HepG2 (cell line): ENCODE measurements at regions not wholly inside any gene's neighbourhood (a gene's known extent, or its start where the extent isn't known, plus 50 kb on each side); places are given as distances from the start of the nearest gene placed in this dataset.

ENCODE experiments used
- ATAC-seq: fragments of 200-7000 bp; cut with Tn5 transposase; 3 replicates; pipeline ENCODE4 v1.9.1; 2020; ENCODE audit warnings: mild to moderate bottlenecking, moderate library complexity
- BruUV-seq: library from RNA; stranded (reverse); fragments of 400-500 nt; replicated peaks from 2 replicates; lab custom pipeline; 2021; lab: Mats Ljungman, UMichigan
- CTCF ChIA-PET: fragments of 300-600 bp; formaldehyde crosslinking; extraction: SDS; loops from one replicate; lab custom pipeline; 2021; ENCODE audit warnings: low total read pairs, inconsistent platforms, low intra/inter-chr PET ratio; lab: Yijun Ruan, JAX
- POLR2A ChIA-PET: fragments of 350-600 bp; sonication (Branson Sonifier 250); formaldehyde crosslinking; loops from one replicate; lab custom pipeline; 2020; ENCODE audit warnings: antibody characterized with exemption, inconsistent platforms; lab: Yijun Ruan, JAX
- DNase-seq: peaks from one replicate; pipeline ENCODE4 v3.0.0-alpha.2; 2015; ENCODE audit warnings: low spot score
- FAIRE-seq: peaks from 3 replicates; lab custom pipeline; 2011; peaks lifted over from hg19 to GRCh38; lab: Jason Lieb, UNC
- H2AFZ ChIP-seq: one replicate; pipeline ENCODE4 v1.6.1; 2011; ENCODE audit warnings: low read length, inconsistent platforms
- H3K27ac ChIP-seq: fragments of 300-600 bp; 3 replicates; pipeline ENCODE4 v1.8.0; 2011; ENCODE audit warnings: mixed run types, mild to moderate bottlenecking, mixed read lengths, low read length, inconsistent platforms; ENCODE audit not compliant: insufficient read depth; ENCODE audit errors: extremely low read length
- H3K27me3 ChIP-seq, 2 experiments: fragments of 200-600 bp in 1 of 2; 2 replicates in 1 of 2; 3 replicates in 1 of 2; pipeline versions ENCODE4 v1.6.0 to v1.8.0; 2011; ENCODE audit warnings: low read length in 2 of 2, mild to moderate bottlenecking in 2 of 2, moderate library complexity in 2 of 2, inconsistent platforms in 1 of 2; ENCODE audit not compliant: insufficient read depth in 2 of 2, control insufficient read depth in 1 of 2
- H3K36me3 ChIP-seq, 2 experiments: fragments of 200-600 bp in 1 of 2; replicated peaks in 1 of 2; 2 replicates in 1 of 2; 3 replicates in 1 of 2; pipeline versions ENCODE4 v1.5.1 to v1.8.0; 2011; ENCODE audit warnings: low read length in 2 of 2, inconsistent platforms in 1 of 2; ENCODE audit not compliant: insufficient read depth in 2 of 2, control insufficient read depth in 1 of 2
- H3K4me1 ChIP-seq: 2 replicates; pipeline ENCODE4 v1.5.1; 2012; ENCODE audit warnings: low read length, inconsistent platforms; ENCODE audit not compliant: insufficient read depth
- H3K4me2 ChIP-seq: 2 replicates; pipeline ENCODE4 v1.6.0; 2011; ENCODE audit warnings: low read depth, low read length, inconsistent platforms
- H3K4me3 ChIP-seq, 3 experiments: fragments of 200-600 bp in 1 of 3; sonication (generic), shearing (Covaris generic) in 1 of 3; replicated peaks in 1 of 3; 2 replicates each; pipeline ENCODE4 v1.5.1; 2011 to 2016; ENCODE audit warnings: low read length in 3 of 3, inconsistent platforms in 2 of 3, low read depth in 2 of 3, mild to moderate bottlenecking in 2 of 3, control low read depth in 1 of 3, mixed read lengths in 1 of 3; ENCODE audit not compliant: insufficient read depth in 1 of 3
- H3K79me2 ChIP-seq: one replicate; pipeline ENCODE4 v1.6.1; 2011; ENCODE audit warnings: low read length, inconsistent platforms; ENCODE audit not compliant: insufficient read depth
- H3K9ac ChIP-seq: 2 replicates; pipeline ENCODE4 v1.6.0; 2011; ENCODE audit warnings: mild to moderate bottlenecking, low read depth, low read length, inconsistent platforms; ENCODE audit not compliant: insufficient read depth
- H3K9me3 ChIP-seq: 2 replicates; pipeline ENCODE4 v1.5.1; 2012; ENCODE audit warnings: mild to moderate bottlenecking, low read length
- H4K20me1 ChIP-seq: 2 replicates; pipeline ENCODE4 v1.6.0; 2011; ENCODE audit warnings: inconsistent platforms, mild to moderate bottlenecking, low read length, moderate library complexity; ENCODE audit not compliant: insufficient read depth
- KLF9 ChIP-seq: IDR thresholded peaks from 2 replicates; pipeline ENCODE4 v1.6.1; 2016; ENCODE audit warnings: low read depth
- MYC ChIP-seq: sonication (generic); formaldehyde crosslinking; IDR thresholded peaks from 2 replicates; pipeline ENCODE4 v1.9.0; 2021; ENCODE audit warnings: missing genetic modification reagents, borderline replicate concordance
- RBFOX2 ChIP-seq: fragments of 200-400 bp; formaldehyde crosslinking; IDR thresholded peaks from 2 replicates; pipeline ENCODE4 v1.6.1; 2017; ENCODE audit warnings: low read depth, mild to moderate bottlenecking, low read length
- SNAI1 ChIP-seq: sonication (generic); formaldehyde crosslinking; IDR thresholded peaks from 2 replicates; pipeline ENCODE4 v1.5.0; 2020; ENCODE audit warnings: mild to moderate bottlenecking, missing genetic modification reagents, borderline replicate concordance
- ZBTB3 ChIP-seq: sonication (generic); formaldehyde crosslinking; IDR thresholded peaks from 2 replicates; pipeline ENCODE4 v1.4.0; 2020; ENCODE audit warnings: low read depth, mild to moderate bottlenecking, moderate library complexity, missing genetic modification reagents, borderline replicate concordance
- ZC3H4 ChIP-seq: sonication (generic); formaldehyde crosslinking; IDR thresholded peaks from 2 replicates; pipeline ENCODE4 v1.4.0; 2020; ENCODE audit warnings: missing genetic modification reagents, borderline replicate concordance
- ZNF101 ChIP-seq: sonication (generic); formaldehyde crosslinking; IDR thresholded peaks from 2 replicates; pipeline ENCODE4 v1.4.0; 2020; ENCODE audit warnings: mild to moderate bottlenecking, low read depth, missing genetic modification reagents, borderline replicate concordance
- ZNF572 ChIP-seq: sonication (generic); formaldehyde crosslinking; IDR thresholded peaks from 2 replicates; pipeline ENCODE4 v1.5.1; 2020; ENCODE audit warnings: mild to moderate bottlenecking, missing genetic modification reagents
- ZNF790 ChIP-seq: sonication (generic); formaldehyde crosslinking; IDR thresholded peaks from 2 replicates; pipeline ENCODE4 v1.8.0; 2022; ENCODE audit warnings: missing genetic modification reagents, mild to moderate bottlenecking, borderline replicate concordance
- ZNF83 ChIP-seq: sonication (generic); formaldehyde crosslinking; IDR thresholded peaks from 2 replicates; pipeline ENCODE4 v1.4.0; 2020; ENCODE audit warnings: missing genetic modification reagents, mild to moderate bottlenecking, borderline replicate concordance
- WGBS: methylation state at CpG from one replicate; pipeline ENCODE4 v1.1.6; 2017; ENCODE audit warnings: low lambda C conversion rate; 5-methylcytosine and 5-hydroxymethylcytosine counted together
- in situ Hi-C: cut with HindIII; loops from 2 replicates; pipeline ENCODE4 v1.10.0; 2017; ENCODE audit warnings: low pct_unique_long_range_greater_than_20kb; ENCODE audit not compliant: extremely low pct_ligation_motif_present
- intact Hi-C: fragments of 100-400 bp; cut with micrococcal nuclease; formaldehyde crosslinking; loops from one replicate; pipeline ENCODE4 v1.10.0; 2022; ENCODE audit not compliant: unreplicated experiment
- TF ChIP-seq, protein P1 (sequence below): sonication (generic); formaldehyde crosslinking; IDR thresholded peaks from 2 replicates; pipeline ENCODE4 v1.4.0; 2020; ENCODE audit warnings: low read depth, mild to moderate bottlenecking, missing genetic modification reagents
- TF ChIP-seq, protein P2 (sequence below): sonication (generic); formaldehyde crosslinking; IDR thresholded peaks from 2 replicates; pipeline ENCODE4 v1.8.1; 2022; ENCODE audit warnings: low read depth, mild to moderate bottlenecking, missing genetic modification reagents
- TF ChIP-seq, protein P3 (sequence below): sonication (generic); formaldehyde crosslinking; IDR thresholded peaks from 2 replicates; pipeline ENCODE4 v1.5.0; 2020; ENCODE audit warnings: missing genetic modification reagents, mild to moderate bottlenecking, borderline replicate concordance

DNA sequence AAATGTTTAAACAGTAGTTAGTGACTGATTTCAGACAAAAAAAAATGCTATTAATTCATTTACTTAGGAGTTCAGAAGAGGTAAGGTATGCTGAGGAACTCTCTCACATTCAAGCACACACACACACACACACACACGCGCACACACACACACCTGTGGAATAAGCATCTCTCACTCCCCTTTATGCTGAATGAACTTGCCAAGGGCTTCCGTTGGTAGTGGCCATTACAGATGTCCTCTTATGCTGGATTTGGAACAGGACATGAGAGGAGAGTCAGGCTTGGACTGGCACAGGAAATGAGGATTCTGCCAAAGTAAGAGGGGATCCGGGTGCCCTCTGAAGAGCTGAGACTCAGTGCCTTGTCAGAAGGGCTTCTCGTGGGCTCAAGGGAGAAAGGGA, 463.4 kb upstream of the MIR17HG start:
- POLR2A ChIA-PET: no interaction called here
- no peaks in the 10 kb centered on the region for H4K20me1 ChIP-seq
- CTCF ChIA-PET: no interaction called here
- no peaks in the 10 kb centered on the region for H3K4me1 ChIP-seq
- in situ Hi-C loops: no loop called here
- TF ChIP-seq, protein P1, sequence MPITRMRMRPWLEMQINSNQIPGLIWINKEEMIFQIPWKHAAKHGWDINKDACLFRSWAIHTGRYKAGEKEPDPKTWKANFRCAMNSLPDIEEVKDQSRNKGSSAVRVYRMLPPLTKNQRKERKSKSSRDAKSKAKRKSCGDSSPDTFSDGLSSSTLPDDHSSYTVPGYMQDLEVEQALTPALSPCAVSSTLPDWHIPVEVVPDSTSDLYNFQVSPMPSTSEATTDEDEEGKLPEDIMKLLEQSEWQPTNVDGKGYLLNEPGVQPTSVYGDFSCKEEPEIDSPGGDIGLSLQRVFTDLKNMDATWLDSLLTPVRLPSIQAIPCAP (CRISPR knock-in tag): no peak
- TF ChIP-seq ZBTB3 (CRISPR knock-in tag) (no peak), ZNF101 (CRISPR knock-in tag) (no peak), RBFOX2 (no peak), ZNF572 (no peak), SNAI1 (CRISPR knock-in tag) (no peak), ZNF83 (CRISPR knock-in tag) (no peak), MYC (CRISPR knock-in tag) (no peak), KLF9 (no peak), ZC3H4 (no peak), ZNF790 (CRISPR knock-in tag) (no peak)
- TF ChIP-seq, protein P2, sequence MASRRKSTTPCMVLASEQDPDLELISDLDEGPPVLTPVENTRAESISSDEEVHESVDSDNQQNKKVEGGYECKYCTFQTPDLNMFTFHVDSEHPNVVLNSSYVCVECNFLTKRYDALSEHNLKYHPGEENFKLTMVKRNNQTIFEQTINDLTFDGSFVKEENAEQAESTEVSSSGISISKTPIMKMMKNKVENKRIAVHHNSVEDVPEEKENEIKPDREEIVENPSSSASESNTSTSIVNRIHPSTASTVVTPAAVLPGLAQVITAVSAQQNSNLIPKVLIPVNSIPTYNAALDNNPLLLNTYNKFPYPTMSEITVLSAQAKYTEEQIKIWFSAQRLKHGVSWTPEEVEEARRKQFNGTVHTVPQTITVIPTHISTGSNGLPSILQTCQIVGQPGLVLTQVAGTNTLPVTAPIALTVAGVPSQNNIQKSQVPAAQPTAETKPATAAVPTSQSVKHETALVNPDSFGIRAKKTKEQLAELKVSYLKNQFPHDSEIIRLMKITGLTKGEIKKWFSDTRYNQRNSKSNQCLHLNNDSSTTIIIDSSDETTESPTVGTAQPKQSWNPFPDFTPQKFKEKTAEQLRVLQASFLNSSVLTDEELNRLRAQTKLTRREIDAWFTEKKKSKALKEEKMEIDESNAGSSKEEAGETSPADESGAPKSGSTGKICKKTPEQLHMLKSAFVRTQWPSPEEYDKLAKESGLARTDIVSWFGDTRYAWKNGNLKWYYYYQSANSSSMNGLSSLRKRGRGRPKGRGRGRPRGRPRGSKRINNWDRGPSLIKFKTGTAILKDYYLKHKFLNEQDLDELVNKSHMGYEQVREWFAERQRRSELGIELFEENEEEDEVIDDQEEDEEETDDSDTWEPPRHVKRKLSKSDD (CRISPR knock-in tag): no peak
- TF ChIP-seq, protein P3, sequence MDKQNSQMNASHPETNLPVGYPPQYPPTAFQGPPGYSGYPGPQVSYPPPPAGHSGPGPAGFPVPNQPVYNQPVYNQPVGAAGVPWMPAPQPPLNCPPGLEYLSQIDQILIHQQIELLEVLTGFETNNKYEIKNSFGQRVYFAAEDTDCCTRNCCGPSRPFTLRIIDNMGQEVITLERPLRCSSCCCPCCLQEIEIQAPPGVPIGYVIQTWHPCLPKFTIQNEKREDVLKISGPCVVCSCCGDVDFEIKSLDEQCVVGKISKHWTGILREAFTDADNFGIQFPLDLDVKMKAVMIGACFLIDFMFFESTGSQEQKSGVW (CRISPR knock-in tag): no peak
- no peak for FAIRE-seq
- no peaks in the 10 kb centered on the region for H3K9me3 ChIP-seq
- H3K27ac ChIP-seq: no peak overlapping the region
- H3K36me3 ChIP-seq: no peaks in the 10 kb centered on the region
- no peak overlapping the region for H3K4me2 ChIP-seq
- no peak for DNase-seq
- no peak overlapping the region for H3K4me3 ChIP-seq
- BruUV-seq: no TSS peak
- no peaks in the 10 kb centered on the region for H3K79me2 ChIP-seq
- H2AFZ ChIP-seq: no peak overlapping the region
- no peaks in the 10 kb centered on the region for H3K27me3 ChIP-seq
- no peak for ATAC-seq
- 37% methylated on average over 5 of the region's 5 CpGs for WGBS
- intact Hi-C loops: no loop called here
- H3K9ac ChIP-seq: no peak overlapping the region
